Stimulated activated CD8-positive, alpha-beta memory T cell treated with anti-CD3 and anti-CD28 coated beads, Interleukin-2, amount 100 ng/mL, for 1 hour (primary cell): ENCODE measurements at regions not wholly inside any gene's neighbourhood (a gene's known extent, or its start where the extent isn't known, plus 50 kb on each side); places are given as distances from the start of the nearest gene placed in this dataset.

ENCODE experiments used
- DNase-seq, 2 donors: peaks; one replicate each; pipeline ENCODE4 v3.0.0-alpha.2; 2020; ENCODE audit warnings: low read depth in 2 of 2

DNA sequence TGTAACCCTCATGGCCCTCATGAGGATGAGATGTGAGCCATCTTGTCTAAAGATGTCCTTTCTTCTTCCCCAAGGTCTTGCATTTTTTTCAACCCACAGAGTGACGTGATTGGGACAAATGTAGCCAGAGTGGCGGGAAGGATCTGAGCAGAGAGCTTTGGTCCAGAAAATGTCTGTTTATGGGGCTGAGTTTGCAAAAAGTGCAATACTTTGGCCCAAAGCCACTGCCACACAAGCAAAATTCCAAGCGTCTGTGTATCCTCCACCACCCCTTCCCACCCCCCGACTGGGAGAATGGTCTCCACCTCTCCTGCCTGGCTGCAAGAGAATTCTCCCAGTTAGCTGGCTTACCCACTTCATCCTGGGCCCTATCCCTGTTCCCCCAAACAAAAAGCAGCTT is 246.9 kb upstream of the LRIG1 start:
- DNase-seq: no peak

DNA sequence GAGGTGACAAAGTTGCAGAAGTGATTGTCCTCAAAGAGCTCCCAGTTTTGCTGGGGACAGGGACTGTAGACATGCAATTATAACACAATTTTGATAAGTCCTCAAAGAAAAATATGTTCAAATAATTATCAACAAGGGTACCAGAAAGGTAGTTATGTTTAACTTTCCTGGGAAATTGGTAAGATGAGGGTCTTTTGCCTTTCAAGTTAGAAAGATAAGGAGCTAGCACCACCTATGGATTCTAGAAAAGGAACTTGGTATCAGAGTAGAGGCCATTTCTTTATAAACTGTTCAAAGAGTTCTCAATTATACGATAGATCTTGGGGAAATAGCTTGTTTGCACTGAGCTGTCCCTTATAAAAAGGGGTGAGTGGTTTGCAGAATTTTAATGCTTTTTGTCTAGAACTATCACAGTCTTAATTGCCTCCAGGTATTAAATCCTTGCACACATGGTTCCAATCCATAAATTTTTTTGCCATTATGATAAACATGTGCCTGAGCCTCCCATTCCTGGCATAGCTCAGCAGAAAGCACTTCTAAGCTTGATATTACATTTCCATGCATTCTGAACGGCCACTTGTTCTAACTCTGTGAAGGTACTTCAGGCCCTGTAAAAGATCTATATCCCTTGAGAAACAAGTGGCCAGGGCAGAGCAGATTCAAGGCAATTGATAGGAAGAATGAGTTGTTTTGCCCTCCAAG is 247.5 kb upstream of the LRIG1 start:
- DNase-seq: no peak

DNA sequence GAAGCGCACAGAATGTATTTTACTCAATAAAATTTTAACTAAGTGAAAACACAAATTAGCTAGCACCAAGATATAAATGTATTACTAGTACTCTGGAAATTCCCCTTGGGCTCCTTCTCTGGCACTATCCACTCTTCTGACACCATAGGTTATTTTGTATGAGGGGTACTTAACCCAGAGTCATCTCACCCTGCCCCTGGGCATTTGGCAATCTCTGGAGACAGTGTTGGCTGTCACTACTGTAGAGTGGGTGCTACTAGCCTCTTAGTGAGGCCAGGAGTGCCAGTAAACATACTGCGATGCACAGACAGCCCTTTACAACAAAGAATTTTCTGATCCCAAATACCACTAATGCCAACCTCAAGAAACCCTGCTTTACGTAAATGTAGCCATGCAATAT is 246.3 kb upstream of the KBTBD8 start:
- no peak for DNase-seq

DNA sequence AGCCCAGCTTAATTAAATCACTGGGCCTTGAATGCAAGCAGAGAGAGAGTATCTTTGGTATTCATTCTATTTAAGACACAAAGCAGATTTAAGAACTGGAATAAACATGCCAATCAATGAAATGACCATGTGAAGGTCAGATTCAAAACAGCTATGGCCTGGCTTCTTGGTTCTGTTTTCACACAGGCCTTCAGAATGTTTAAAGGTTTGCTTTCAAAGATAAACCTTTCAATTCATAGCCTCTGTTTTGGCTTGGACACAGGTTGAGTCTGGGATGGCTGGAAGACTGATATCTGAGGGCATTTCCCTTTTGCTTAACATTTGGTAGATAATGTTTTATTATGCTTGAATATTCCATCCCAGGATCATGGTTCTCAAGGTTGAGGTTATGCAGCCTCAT is 244.4 kb upstream of the KBTBD8 start:
- no peak for DNase-seq

DNA sequence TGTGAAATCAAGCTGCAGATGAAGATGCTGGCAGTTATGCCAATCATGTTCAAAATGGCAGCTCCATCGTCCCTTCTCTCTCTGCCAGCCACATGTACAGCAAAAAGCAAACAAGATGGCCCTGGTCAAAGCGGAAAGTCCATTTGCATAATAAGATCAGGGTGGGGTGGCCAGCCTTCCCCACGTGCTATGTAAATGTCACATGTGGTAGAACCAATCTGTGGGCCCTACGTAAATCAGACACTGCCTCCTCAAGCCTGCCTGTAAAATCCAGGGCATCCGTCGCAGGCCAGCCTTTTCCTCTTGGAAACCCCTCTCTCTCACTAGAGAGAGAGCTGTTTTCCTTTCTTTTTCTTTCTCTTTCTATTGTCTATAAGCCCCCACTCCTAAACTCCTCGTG is 243.5 kb upstream of the KBTBD8 start:
- no peak for DNase-seq

DNA sequence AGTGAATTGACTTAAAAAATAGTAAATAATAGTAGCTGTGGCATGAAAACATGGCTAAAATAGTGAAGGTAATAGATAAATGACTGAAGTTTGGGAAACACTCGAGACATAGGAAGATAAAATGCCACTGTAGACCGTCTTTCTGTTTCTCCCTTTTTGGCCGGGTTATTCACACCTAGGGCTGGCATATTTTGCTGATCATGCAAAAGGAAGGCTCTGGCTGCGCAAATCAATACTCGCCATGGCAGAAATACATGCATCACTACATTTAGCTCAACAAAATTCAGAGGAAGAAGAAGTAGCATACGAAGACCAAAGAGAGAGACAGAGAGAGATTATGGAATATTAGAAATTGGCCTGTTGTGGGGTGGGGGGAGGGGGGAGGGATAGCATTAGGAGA is 242.2 kb upstream of the KBTBD8 start:
- DNase-seq: no peak

DNA sequence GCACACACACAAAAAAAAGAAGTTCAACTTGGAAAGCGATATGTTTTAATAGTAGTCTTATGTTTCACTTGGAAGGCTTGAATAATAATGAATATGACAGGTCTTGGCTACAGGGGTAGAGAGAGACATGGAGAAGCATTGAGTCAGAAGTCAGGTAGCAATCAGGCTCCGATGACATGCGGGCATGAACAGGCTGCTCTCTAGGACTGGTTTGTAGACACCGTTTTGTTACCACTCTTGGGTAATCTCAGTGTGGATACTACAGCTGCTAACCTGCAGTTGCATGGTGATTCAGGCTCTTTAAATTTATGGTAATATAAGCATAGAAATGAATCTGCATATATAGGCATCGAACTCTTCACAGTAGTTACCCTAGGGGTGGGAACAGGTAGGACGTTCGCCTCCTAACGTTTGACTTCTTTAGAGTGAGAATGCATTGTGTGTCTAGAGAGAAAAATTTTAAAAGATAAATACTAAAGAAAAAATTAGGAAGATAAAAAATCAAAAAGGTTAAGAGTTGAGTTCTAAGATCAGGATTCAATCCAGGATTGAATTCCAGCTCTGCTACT is 241.6 kb upstream of the KBTBD8 start:
- no peak for DNase-seq

DNA sequence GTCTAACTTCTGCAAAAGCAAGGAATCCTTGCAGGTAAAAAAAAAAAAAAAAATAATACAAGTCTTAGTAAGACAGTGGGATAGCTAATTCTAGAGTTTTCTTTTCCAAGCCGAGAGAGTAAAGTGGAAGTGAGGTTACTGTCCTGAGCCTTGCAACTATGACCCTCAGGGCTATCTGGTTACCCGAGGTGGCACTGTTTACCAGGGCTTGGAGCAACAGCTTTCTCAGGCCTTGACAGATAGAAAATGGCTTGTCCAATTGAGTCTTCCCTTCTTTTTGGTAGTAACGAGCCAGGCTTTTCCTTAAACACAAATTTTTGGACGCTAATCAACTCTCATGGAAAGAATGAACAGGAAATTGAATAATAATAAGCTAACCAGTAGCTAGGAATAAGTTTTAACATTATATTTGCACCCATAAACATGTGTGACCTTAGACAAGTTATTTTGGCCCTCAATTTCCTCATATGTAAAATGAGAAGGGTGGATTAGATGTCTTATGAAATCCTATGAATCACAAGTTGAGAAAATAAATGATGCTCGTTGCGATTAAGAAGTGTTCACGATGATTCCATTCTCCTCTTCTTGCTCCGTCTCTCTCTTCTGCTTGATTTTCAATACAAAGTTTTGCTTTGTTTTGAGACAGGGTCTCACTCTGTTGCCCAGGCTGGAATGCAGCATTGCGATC is 236.9 kb upstream of the KBTBD8 start:
- DNase-seq: no peak

DNA sequence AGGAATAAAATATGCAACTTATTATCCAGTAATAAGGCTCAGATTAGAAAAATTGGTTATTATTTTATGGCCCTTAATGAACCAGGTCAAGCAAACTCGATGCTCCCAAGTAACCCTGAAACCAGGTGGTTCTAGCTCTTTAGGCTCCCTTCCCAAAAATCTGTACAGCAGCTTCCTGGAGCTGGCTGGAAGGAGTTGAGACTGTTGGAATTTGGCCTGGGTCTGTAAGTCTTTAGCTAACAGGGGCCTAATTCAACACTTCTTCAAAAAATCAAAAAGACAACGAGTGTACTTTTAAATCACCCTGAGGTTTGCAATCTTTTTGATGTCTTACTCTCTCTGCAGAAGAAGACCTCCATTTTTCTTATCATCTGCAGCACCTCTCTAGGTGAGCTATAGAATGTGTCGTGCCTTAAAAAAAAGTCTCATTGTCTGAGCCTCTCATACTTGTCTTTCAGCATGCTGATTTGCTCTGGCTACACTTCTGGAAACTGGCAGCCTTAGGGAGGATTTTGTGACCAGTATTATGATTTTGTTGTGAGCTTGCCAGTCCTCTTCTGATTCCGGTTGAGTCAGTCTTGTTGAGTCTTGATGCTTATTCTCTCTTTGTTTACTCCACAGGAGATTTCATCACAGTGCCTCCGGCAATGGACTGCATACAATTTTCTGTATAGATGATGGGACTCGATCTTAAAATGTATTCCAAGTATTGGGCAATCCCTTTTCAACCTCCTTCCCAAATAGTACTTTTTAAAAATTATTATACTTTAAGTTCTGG is 235.0 kb upstream of the KBTBD8 start:
- DNase-seq: no peak

DNA sequence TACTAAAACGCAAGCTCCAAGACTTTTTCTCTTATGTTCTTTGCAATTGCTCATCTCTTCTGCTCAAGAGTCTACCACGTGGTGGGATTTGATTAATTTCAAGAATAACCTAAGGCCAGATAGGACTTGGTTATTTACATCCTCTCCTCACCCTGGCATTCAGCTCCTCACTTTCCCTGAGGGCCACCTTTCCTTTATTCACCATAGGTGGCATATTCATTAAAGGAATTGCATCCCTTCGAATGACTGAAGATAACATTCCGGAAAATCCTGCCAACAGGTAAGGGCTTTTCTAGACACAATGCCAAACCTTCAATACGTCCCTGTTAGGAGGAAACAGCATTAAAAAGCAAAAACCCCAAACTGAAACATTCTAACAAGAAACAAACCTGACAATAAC is 220.0 kb upstream of the KBTBD8 start:
- no peak for DNase-seq

DNA sequence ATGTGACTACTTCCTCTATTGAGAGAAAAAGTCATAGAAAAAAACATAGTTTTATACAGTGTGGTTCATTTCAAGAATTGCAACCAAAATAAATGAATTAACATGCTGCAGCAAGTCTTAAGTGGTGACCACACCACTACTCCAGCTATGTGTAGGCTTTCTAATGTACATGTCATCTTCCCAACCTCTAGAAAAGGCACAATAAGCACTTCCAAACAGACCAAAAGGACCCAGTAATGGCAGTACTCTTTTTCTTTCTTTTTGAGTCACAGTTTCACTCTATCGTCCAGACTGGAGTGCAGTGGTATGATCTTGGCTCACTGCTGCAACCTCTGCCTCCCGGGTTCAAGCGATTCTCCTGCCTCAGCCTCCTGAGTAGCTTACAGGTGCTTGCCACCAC is 219.3 kb upstream of the KBTBD8 start:
- no peak for DNase-seq

DNA sequence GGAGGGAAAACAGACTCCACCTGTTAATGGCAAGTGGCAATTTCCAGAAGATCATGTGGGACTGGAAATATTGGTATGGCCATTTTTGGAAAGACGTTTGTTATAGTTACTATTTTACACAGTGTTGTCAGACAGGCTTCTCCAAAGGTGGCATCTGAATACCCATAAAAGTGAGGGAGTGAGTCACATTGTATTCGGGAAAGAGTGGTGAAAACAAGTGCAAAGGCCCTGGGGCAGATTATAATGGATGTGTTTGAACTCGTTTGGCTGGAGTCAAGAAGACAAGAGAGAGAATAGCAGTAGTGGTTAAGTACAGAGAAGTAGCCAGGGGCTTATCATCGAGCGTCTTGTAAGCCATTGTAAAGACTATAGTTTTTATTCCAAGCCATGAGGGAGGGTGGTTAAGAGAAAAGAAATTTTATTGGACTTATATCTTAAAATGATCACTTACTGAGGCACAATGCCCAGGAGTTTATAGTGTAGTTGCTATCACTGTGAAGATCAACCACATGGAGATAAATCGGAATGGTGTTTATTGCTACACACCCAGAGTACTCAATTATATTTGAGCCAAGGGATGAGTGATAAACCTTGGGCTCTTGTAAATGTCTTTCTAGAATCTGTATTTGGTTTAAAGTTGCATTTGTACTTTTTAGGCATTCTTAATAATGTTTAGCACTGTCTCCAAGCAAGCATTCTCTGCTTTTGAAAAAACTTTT is 212.8 kb upstream of the KBTBD8 start:
- no peak for DNase-seq

DNA sequence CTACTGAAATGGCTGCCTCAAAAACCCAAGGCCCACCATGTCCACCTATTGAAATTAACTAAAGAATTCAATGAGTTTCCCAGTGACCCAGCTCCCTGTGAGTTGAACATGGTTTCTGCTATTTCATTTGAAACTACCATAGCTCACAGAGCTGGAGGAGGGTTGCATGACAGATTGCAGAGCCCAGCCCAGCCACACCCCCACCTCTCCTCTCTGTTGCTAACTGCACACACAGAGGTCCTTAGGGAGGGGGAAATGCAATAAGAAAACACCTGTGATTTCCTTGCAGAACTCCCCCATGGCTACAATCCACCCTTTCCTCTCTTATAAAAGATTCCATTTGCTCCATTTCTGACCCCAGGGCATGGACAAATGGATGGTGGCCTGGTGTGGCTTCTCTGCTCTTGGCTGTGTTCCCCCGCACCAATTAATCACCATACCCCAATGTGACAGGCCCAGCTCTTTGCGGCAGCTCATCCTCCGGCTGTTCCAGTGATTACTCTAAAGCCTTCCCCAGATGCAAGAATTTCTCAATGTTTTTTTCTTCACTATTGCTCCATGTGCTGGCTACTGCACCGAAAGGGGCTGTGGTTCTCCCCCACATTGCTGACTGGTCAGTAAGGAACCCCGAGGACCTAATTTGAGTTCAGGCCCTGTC is 208.4 kb upstream of the KBTBD8 start:
- no peak for DNase-seq

DNA sequence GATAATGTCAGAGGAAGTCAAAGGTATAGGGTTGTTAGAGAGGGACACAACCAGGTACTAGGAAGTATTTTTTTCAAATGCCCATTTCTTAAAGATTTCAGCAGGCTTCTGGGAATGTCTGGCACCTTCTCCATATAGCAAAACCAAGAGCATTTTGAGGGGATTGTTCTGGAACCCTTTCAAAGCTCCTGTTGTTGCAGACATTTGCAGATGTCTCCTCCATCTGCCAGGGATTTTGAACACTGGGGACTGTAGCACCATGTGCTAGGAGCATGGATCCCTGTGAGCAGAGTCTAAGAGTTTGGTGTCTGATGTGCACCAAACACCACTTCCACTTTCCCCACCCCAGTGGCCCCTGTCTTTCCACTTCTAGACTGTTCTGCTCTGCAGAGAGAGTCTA is 206.0 kb upstream of the KBTBD8 start:
- DNase-seq: no peak

DNA sequence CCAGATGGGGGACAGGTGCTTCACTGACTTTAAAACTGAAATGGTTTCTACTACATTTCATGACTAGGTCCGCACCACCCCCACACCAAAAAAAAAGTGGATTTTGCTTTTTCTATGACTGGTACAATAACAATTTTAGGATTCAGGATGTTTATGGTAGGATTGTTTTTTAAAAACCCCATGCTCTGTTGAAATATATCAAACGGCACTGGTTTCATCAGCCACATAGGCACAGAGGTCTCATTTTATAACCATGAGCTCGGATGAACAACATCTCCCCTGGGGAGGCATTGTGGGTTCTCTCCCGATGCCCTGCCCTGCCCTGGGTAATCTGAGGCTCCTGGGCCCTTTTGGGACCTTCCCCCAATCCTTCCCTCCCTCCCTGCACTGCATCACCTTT is 202.7 kb upstream of the KBTBD8 start:
- DNase-seq: no peak

DNA sequence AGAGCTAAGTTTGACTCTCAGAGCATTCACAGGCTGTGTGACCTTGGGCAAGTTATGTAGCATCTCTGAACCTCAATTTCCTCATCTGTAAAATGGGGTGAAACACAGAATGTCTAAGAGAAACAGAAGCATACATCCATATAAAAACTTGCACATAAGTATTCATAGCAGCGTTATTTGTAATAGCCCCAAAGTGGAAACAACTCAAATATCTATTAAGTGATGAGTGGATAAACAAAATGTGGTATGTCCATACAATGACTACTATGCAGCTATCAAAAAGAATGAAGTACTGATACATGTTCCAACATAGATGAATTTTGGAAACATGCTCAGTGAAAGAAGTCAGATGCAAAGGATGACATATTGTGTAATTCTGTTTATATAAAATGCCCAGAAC is 201.8 kb upstream of the KBTBD8 start:
- no peak for DNase-seq

DNA sequence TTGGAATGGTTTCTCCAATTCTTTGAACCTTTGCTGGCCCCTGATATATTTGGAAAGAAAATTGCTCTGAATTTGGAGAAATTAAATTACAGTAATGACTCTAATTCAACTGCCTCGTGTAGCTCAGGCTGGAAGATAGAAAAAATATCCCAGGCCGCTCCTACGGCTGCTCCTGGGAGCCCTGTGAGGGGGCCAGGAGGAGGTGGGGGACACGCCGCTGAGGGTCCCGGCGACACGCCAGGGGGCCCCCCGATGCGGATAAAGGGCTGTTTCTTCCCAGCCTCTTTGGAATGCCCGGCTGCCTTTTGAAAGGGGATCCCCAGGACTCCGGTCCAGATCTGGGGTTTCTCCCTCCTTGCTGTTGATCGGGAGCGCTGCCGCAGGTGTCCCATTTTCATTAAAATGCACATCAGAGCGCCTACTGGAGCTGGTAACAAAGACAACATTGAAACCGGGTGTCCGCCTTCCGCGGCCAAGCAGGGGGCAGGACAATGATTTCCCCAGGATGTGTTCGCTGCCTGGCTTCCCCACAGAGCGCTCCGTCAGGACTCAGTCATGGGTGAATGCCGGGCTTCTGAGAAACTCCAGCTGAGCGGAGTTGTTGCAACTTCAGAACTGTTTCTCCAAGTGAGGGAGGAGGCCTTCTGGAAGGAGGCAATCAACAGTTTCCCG is 200.1 kb upstream of the KBTBD8 start:
- DNase-seq: no peak

DNA sequence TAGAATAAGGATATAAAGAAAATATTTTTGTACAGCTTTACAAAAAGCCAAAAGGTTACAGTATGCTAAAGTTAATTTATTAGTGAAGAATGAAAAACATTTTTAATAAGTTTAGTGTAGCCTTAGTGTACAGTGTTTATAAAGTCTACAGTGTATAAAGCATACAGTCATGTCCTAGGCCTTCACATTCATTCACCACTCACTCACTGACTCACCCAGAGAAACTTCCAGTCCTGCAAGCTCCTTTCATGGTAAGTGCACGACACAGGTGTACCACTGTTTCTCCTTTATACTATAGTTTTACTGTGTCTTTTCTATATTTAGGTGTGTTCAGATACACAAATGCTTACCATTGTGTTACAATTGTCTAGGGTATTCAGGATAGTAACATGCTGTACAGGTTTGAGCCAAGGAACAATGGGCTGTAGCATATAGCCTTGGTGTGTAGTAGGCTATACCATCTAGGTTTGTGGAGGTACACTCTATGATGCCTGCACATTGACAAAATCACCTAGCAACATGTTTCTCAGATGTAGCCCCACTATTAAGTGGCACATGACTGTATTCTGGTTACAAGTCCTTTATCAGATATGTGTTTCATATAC is 197.1 kb upstream of the KBTBD8 start:
- no peak for DNase-seq

DNA sequence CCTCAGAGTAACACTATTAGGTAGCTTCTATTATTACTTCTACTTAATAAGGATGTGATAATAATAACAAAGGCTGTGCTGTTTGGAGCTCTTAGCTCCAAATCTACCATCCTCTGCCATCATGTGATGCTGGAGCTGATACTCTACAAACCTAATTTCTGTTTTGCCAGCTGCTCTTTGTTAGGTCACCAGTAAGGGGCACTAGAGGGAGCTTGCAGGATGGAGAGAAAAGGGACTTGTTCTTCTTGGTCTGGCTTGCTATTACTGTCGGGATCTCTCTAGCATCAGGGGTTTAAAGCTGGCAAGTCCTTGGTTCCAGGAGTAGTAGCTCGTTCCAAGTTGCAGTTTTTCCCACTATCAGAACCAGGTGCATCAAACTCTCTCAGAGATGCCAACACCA is 194.9 kb upstream of the KBTBD8 start:
- no peak for DNase-seq
